ENCODE measurements at regions not wholly inside any gene's neighbourhood (a gene's known extent, or its start where the extent isn't known, plus 50 kb on each side); places are given as distances from the start of the nearest gene placed in this dataset.

DNA sequence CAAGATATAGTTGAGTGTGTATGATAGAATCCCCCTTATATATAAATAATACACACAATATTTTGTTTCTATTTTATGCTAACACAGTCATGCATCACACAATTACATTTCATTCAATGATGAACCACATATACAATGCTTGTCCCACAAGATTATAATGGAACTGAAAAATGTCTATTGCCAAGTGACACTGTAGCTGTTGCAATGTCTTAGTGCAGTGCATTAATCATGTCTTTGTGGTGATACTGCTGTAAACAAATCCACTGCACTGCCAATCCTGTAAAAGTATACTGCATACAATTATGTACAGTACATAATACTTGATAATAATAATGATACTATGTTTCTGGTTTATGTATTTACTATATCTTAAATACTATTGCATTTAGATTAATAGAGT, 512.1 kb upstream of the CNTN3 start:
- H3K4me1 ChIP-seq, result no peaks in the 10 kb centered on the region
- no peak overlapping the region for H3K4me3 ChIP-seq
- H3K27ac ChIP-seq, result no peak overlapping the region
- no peak for DNase-seq
- intact Hi-C loops (cut with DNase I), result no loop called here
- no peaks in the 10 kb centered on the region for H3K9me3 ChIP-seq
- TF ChIP-seq, protein P1, sequence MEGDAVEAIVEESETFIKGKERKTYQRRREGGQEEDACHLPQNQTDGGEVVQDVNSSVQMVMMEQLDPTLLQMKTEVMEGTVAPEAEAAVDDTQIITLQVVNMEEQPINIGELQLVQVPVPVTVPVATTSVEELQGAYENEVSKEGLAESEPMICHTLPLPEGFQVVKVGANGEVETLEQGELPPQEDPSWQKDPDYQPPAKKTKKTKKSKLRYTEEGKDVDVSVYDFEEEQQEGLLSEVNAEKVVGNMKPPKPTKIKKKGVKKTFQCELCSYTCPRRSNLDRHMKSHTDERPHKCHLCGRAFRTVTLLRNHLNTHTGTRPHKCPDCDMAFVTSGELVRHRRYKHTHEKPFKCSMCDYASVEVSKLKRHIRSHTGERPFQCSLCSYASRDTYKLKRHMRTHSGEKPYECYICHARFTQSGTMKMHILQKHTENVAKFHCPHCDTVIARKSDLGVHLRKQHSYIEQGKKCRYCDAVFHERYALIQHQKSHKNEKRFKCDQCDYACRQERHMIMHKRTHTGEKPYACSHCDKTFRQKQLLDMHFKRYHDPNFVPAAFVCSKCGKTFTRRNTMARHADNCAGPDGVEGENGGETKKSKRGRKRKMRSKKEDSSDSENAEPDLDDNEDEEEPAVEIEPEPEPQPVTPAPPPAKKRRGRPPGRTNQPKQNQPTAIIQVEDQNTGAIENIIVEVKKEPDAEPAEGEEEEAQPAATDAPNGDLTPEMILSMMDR (IDR thresholded peaks at IDR 0.05), result no peak
- TF ChIP-seq POLR2A (IDR thresholded peaks at IDR 0.05), result no peak
- H3K36me3 ChIP-seq, result no peaks in the 10 kb centered on the region
- no peak for ATAC-seq
- H3K27me3 ChIP-seq, result no peaks in the 10 kb centered on the region

DNA sequence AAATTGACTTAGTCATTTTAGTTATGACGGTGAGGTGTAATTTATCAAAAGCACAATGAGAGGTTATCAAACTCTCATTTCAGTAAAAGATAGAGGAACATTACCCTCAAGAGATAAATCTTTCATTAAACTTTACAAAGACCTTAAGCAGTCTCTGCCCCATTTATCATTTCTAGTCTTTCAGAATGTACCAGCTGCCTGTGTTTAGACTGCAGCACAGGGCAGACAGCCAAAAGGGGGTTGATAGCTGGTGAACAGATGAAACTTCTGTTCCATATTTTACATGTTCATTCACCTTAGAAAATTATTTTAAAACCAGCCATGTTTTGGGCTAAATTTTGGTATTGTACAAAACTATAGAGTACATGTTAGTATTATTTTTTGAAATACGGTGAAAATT, 514.6 kb upstream of the CNTN3 start:
- 63% methylated on average over 2 of the region's 2 CpGs for WGBS (ENCODE audit: insufficient coverage, low coverage, low lambda C conversion rate, missing lambda C conversion rate)
- Histone ChIP-seq H3K4me3 (no peak overlapping the region), H3K36me3 (no peaks in the 10 kb centered on the region), H3K27ac (no peak overlapping the region), H3K4me1 (no peaks in the 10 kb centered on the region), H3K9me3 (no peaks in the 10 kb centered on the region), H3K27me3 (no peaks in the 10 kb centered on the region)
- intact Hi-C loops (cut with DNase I), result no loop called here
- ATAC-seq (no peak), DNase-seq (no peak)
- TF ChIP-seq, protein P1 (IDR thresholded peaks at IDR 0.05), result no peak
- TF ChIP-seq POLR2A (IDR thresholded peaks at IDR 0.05), result no peak

- TF ChIP-seq, protein P1 (IDR thresholded peaks at IDR 0.05), result no peak
- no peak for TF ChIP-seq POLR2A (IDR thresholded peaks at IDR 0.05)
- Histone ChIP-seq H3K36me3 (no peaks in the 10 kb centered on the region), H3K9me3 (no peaks in the 10 kb centered on the region), H3K27ac (no peak overlapping the region), H3K27me3 (no peaks in the 10 kb centered on the region), H3K4me1 (no peaks in the 10 kb centered on the region), H3K4me3 (no peak overlapping the region)
- ATAC-seq, result peak in 1 of 4 donors; percentile 24
- intact Hi-C loops (cut with DNase I), result no loop called here
- 45% methylated on average over 8 of the region's 14 CpGs for WGBS (ENCODE audit: insufficient coverage, low coverage, low lambda C conversion rate, missing lambda C conversion rate)
- no peak for DNase-seq
Measured at GRCh38 chr3:75136100-75136897, 521.8 kb upstream of the CNTN3 start.

GRCh38 chr3:75138345-75138744, 523.9 kb upstream of the CNTN3 start:
- Histone ChIP-seq H3K9me3 (no peaks in the 10 kb centered on the region), H3K27me3 (no peaks in the 10 kb centered on the region), H3K4me3 (no peak overlapping the region), H3K27ac (no peak overlapping the region), H3K36me3 (no peaks in the 10 kb centered on the region), H3K4me1 (no peaks in the 10 kb centered on the region)
- intact Hi-C loops (cut with DNase I), result no loop called here
- TF ChIP-seq, protein P1 (IDR thresholded peaks at IDR 0.05), result no peak
- ATAC-seq (no peak), DNase-seq (no peak)
- 70% methylated on average over 7 of the region's 7 CpGs for WGBS (ENCODE audit: insufficient coverage, low coverage, low lambda C conversion rate, missing lambda C conversion rate)

Data from right lobe of liver (tissue), 6 donors.